Hematopoietic multipotent progenitor cell treated with erythropoietin and hydrocortisone succinate and interleukin-3 and kit ligand, for 8 days (in vitro differentiated cells): ENCODE measurements at regions not wholly inside any gene's neighbourhood (a gene's known extent, or its start where the extent isn't known, plus 50 kb on each side); places are given as distances from the start of the nearest gene placed in this dataset.
"Not testable (repeated sequence)": the region's sequence is repeated elsewhere in the genome, so short reads cannot be mapped to it uniquely, and the experiment has no call there.

Source experiments
- DNase-seq: peaks from one replicate; pipeline ENCODE4 v3.0.0-alpha.2; 2015

- DNase-seq, result no peak
Observed at GRCh38 chr13:84641491-84641890, 759.2 kb upstream of the SLITRK1 start.

GRCh38 chr13:84640691-84641090 lies 758.4 kb upstream of the SLITRK1 start:
- no peak for DNase-seq

- no peak for DNase-seq
Observed at GRCh38 chr13:84630476-84630875, 748.2 kb upstream of the SLITRK1 start.

GRCh38 chr13:84616864-84617263 lies 734.6 kb upstream of the SLITRK1 start:
- DNase-seq, result no peak

GRCh38 chr13:84609716-84610115 lies 727.4 kb upstream of the SLITRK1 start:
- no peak for DNase-seq

- DNase-seq, result no peak
Observed at GRCh38 chr13:84607261-84608013, 725.2 kb upstream of the SLITRK1 start.

GRCh38 chr13:84606616-84607015 lies 724.3 kb upstream of the SLITRK1 start:
- DNase-seq, result no peak

GRCh38 chr13:84605927-84606326 lies 723.7 kb upstream of the SLITRK1 start:
- DNase-seq, result no peak

GRCh38 chr13:84591444-84591843 lies 709.2 kb upstream of the SLITRK1 start:
- no peak for DNase-seq

GRCh38 chr13:84590663-84591062 lies 708.4 kb upstream of the SLITRK1 start:
- no peak for DNase-seq

- no peak for DNase-seq
Observed at GRCh38 chr13:84588023-84588422, 705.7 kb upstream of the SLITRK1 start.

GRCh38 chr13:84579901-84580300 lies 697.6 kb upstream of the SLITRK1 start:
- not testable (repeated sequence) for DNase-seq

- no peak for DNase-seq
Observed at GRCh38 chr13:84574851-84575250, 692.6 kb upstream of the SLITRK1 start.

- DNase-seq, result no peak
Observed at GRCh38 chr13:84571264-84571663, 689.0 kb upstream of the SLITRK1 start.

GRCh38 chr13:84570831-84571230 lies 688.6 kb upstream of the SLITRK1 start:
- DNase-seq, result no peak

GRCh38 chr13:84569366-84569765 lies 687.1 kb upstream of the SLITRK1 start:
- no peak for DNase-seq

GRCh38 chr13:84567848-84568247 lies 685.6 kb upstream of the SLITRK1 start:
- no peak for DNase-seq

- DNase-seq, result no peak
Observed at GRCh38 chr13:84566780-84567179, 684.5 kb upstream of the SLITRK1 start.

- no peak for DNase-seq
Observed at GRCh38 chr13:84563611-84564010, 681.3 kb upstream of the SLITRK1 start.

GRCh38 chr13:84553227-84553626 lies 671.0 kb upstream of the SLITRK1 start:
- DNase-seq, result no peak

GRCh38 chr13:84543962-84544361 lies 661.7 kb upstream of the SLITRK1 start:
- DNase-seq, result no peak

GRCh38 chr13:84542348-84542747 lies 660.1 kb upstream of the SLITRK1 start:
- no peak for DNase-seq

- DNase-seq, result no peak
Observed at GRCh38 chr13:84536906-84537305, 654.6 kb upstream of the SLITRK1 start.

GRCh38 chr13:84528408-84529070 lies 646.3 kb upstream of the SLITRK1 start:
- no peak for DNase-seq

GRCh38 chr13:84525865-84526264 lies 643.6 kb upstream of the SLITRK1 start:
- no peak for DNase-seq
